ENCODE measurements at regions not wholly inside any gene's neighbourhood (a gene's known extent, or its start where the extent isn't known, plus 50 kb on each side); places are given as distances from the start of the nearest gene placed in this dataset.

DNA sequence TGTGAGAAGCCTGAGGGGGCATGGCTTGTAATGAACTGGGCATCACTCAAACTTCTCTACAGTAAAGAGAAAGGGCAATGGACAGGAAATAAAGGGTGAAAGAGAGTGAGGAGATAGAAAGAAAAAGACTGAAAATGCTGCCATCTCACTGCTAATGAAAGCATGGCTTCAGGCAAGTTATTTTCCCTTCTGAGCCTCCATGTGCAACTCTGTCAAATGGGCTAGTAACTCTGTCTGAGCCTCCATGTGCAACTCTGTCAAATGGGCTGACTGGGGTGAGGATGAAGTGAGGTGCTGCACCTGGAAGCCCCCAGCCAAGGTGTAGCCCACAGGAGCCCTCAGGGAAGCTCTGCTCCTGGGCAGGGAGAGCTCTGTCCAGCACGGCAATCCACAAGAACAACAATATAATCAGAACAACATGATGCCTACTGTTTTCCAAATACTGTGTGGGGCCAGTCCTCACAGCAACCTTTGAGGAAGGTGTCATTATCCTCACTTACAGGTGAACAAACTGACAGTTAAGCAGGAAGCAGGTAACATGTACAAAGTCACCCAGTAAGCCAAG, 73.8 kb upstream of the XPA start:
- Histone ChIP-seq H3K4me3 (ENCODE audit: insufficient read depth, low read depth, low read length) (no peak overlapping the region), H2AK5ac (ENCODE audit: low read depth, low read length) (no peak overlapping the region), H3K56ac (ENCODE audit: extremely low read depth, insufficient read depth, low read length) (no peak overlapping the region), H2BK120ac (ENCODE audit: low read depth, low read length) (no peak overlapping the region), H3K14ac (replicated peaks; ENCODE audit: low read depth, low read length) (no peak overlapping the region), H3K9me3 (ENCODE audit: control insufficient read depth, insufficient read depth, low read length) (no peaks in the 10 kb centered on the region), H3K18ac (ENCODE audit: low read depth, low read length) (no peak overlapping the region), H3K4ac (ENCODE audit: low read depth, low read length) (no peak overlapping the region), H3K4me2 (ENCODE audit: low read depth, low read length) (no peak overlapping the region), H3K9me1 (ENCODE audit: insufficient read depth, low read length) (no peaks in the 10 kb centered on the region), H3K23ac (ENCODE audit: low read depth, low read length) (no peak overlapping the region), H4K91ac (ENCODE audit: insufficient read depth, low read depth, low read length) (no peak overlapping the region), H3K27me3 (ENCODE audit: control insufficient read depth, insufficient read depth, low read length) (peaks cover 35% of the 10 kb centered on the region), H2BK15ac (ENCODE audit: low read depth, low read length) (no peak overlapping the region), H4K5ac (ENCODE audit: low read depth, low read length) (no peak overlapping the region), H4K20me1 (ENCODE audit: insufficient read depth, low read length) (no peaks in the 10 kb centered on the region), H2BK20ac (ENCODE audit: low read depth, low read length) (no peak overlapping the region), H2BK5ac (ENCODE audit: low read depth, low read length, poor library complexity, severe bottlenecking) (no peak overlapping the region), H2AFZ (replicated peaks; ENCODE audit: low read length, poor library complexity) (no peak overlapping the region), H3K4me1 (ENCODE audit: control insufficient read depth, insufficient read depth, low read length) (peaks cover 3% of the 10 kb centered on the region; the same call in 1 of the 2 replicates), H4K8ac (ENCODE audit: low read depth in 2 of 2, low read length in 2 of 2) (no peak overlapping the region), H3K79me1 (ENCODE audit: low read depth in 1 of 2, low read length in 2 of 2) (no peaks in the 10 kb centered on the region), H2AK9ac (replicated peaks; ENCODE audit: low read depth, low read length, poor library complexity) (no peak overlapping the region), H3K27ac (ENCODE audit: insufficient read depth, low read length) (no peak overlapping the region), H3K36me3 (ENCODE audit: control insufficient read depth, insufficient read depth, low read length) (no peaks in the 10 kb centered on the region), H3K9ac (ENCODE audit: low read depth, low read length) (no peak overlapping the region)
- TF ChIP-seq RAD21 (IDR thresholded peaks at IDR 0.05; ENCODE audit: low read length) (no peak), MAZ (IDR thresholded peaks at IDR 0.05; ENCODE audit: borderline replicate concordance, low read depth, low read length) (no peak), BHLHE40 (IDR thresholded peaks at IDR 0.05; ENCODE audit: low read depth, low read length) (no peak), SMC3 (IDR thresholded peaks at IDR 0.05; ENCODE audit: low read depth, low read length) (no peak), RCOR1 (IDR thresholded peaks at IDR 0.05; ENCODE audit: insufficient replicate concordance, low read length) (no peak), POLR2A (IDR thresholded peaks at IDR 0.05; ENCODE audit: low read depth, low read length) (no peak), CEBPB (IDR thresholded peaks at IDR 0.05; ENCODE audit: low read depth, low read length) (no peak)
- TF ChIP-seq, protein P1, sequence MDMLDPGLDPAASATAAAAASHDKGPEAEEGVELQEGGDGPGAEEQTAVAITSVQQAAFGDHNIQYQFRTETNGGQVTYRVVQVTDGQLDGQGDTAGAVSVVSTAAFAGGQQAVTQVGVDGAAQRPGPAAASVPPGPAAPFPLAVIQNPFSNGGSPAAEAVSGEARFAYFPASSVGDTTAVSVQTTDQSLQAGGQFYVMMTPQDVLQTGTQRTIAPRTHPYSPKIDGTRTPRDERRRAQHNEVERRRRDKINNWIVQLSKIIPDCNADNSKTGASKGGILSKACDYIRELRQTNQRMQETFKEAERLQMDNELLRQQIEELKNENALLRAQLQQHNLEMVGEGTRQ (IDR thresholded peaks at IDR 0.05; ENCODE audit: low read depth, low read length), result no peak
- TF ChIP-seq, protein P2, sequence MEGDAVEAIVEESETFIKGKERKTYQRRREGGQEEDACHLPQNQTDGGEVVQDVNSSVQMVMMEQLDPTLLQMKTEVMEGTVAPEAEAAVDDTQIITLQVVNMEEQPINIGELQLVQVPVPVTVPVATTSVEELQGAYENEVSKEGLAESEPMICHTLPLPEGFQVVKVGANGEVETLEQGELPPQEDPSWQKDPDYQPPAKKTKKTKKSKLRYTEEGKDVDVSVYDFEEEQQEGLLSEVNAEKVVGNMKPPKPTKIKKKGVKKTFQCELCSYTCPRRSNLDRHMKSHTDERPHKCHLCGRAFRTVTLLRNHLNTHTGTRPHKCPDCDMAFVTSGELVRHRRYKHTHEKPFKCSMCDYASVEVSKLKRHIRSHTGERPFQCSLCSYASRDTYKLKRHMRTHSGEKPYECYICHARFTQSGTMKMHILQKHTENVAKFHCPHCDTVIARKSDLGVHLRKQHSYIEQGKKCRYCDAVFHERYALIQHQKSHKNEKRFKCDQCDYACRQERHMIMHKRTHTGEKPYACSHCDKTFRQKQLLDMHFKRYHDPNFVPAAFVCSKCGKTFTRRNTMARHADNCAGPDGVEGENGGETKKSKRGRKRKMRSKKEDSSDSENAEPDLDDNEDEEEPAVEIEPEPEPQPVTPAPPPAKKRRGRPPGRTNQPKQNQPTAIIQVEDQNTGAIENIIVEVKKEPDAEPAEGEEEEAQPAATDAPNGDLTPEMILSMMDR (conservative IDR thresholded peaks at IDR 0.05; ENCODE audit: low read depth, low read length), result no peak
- TF ChIP-seq, protein P3, sequence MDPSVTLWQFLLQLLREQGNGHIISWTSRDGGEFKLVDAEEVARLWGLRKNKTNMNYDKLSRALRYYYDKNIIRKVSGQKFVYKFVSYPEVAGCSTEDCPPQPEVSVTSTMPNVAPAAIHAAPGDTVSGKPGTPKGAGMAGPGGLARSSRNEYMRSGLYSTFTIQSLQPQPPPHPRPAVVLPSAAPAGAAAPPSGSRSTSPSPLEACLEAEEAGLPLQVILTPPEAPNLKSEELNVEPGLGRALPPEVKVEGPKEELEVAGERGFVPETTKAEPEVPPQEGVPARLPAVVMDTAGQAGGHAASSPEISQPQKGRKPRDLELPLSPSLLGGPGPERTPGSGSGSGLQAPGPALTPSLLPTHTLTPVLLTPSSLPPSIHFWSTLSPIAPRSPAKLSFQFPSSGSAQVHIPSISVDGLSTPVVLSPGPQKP (IDR thresholded peaks at IDR 0.05; ENCODE audit: borderline replicate concordance, low read depth, low read length), result no peak
- ChIA-PET POLR2A (ENCODE audit: unreplicated experiment) (no interaction called here), CTCF (no interaction called here)
- ATAC-seq (ENCODE audit: low read depth) (no peak), DNase-seq (no peak)
- intact Hi-C loops (cut with micrococcal nuclease), result no loop called here
- dilution Hi-C loops (cut with HindIII; ENCODE audit: low sequenced_read_pairs, unreplicated experiment), result no loop called here
- BruUV-seq (replicated peaks), result no TSS peak
- WGBS, 2 experiments (ENCODE audit: extremely low coverage in 2 of 2, insufficient read length in 1 of 2), result 33% methylated on average over 1 of the region's 1 CpG; no CpG with 5 or more reads in 1 of the 2 experiments
- in situ Hi-C loops (cut with MboI; ENCODE audit: low sequenced_read_pairs), result no loop called here
